ENCODE measurements at regions not wholly inside any gene's neighbourhood (a gene's known extent, or its start where the extent isn't known, plus 50 kb on each side); places are given as distances from the start of the nearest gene placed in this dataset.
"Not testable (repeated sequence)": the region's sequence is repeated elsewhere in the genome, so short reads cannot be mapped to it uniquely, and the experiment has no call there.

DNA sequence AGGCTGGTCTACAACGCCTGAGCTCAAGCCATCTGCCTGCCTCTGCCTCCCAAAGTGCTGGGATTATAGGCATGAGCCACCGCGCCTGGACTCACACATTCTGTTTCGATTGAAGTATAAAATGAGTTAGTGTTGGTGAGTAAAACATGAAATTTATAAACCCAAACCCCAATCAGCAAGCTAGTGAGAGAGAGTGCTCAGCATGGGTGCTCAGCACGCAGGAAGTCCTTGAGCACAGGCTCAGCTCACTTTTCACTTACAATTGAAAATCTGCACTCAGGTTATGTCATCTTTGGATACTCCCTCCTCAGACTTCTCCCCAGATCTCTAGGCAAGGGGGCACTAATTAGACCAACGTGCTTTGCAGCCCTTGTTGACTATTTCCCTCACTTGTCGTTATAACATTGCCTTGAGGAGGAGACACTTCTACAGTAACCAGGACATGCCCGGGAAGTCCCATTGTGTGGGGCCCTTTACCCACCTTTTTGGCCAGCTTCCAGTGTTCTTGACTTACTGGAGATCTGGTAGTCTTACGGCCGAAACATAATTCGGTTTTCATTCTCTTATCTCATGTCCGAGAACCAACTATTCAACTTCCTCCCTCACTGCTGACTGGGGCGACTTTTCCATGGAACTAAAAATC lies 68.5 kb upstream of the AMN1 start:
- TF ChIP-seq, protein P1, sequence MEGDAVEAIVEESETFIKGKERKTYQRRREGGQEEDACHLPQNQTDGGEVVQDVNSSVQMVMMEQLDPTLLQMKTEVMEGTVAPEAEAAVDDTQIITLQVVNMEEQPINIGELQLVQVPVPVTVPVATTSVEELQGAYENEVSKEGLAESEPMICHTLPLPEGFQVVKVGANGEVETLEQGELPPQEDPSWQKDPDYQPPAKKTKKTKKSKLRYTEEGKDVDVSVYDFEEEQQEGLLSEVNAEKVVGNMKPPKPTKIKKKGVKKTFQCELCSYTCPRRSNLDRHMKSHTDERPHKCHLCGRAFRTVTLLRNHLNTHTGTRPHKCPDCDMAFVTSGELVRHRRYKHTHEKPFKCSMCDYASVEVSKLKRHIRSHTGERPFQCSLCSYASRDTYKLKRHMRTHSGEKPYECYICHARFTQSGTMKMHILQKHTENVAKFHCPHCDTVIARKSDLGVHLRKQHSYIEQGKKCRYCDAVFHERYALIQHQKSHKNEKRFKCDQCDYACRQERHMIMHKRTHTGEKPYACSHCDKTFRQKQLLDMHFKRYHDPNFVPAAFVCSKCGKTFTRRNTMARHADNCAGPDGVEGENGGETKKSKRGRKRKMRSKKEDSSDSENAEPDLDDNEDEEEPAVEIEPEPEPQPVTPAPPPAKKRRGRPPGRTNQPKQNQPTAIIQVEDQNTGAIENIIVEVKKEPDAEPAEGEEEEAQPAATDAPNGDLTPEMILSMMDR (IDR thresholded peaks at IDR 0.05; ENCODE audit: control insufficient read depth, extremely low read depth, insufficient read depth) = no peak
- no peak for DNase-seq (ENCODE audit: low read depth)
- no peak overlapping the region for H3K4me3 ChIP-seq (ENCODE audit: low read depth, low read length)

DNA sequence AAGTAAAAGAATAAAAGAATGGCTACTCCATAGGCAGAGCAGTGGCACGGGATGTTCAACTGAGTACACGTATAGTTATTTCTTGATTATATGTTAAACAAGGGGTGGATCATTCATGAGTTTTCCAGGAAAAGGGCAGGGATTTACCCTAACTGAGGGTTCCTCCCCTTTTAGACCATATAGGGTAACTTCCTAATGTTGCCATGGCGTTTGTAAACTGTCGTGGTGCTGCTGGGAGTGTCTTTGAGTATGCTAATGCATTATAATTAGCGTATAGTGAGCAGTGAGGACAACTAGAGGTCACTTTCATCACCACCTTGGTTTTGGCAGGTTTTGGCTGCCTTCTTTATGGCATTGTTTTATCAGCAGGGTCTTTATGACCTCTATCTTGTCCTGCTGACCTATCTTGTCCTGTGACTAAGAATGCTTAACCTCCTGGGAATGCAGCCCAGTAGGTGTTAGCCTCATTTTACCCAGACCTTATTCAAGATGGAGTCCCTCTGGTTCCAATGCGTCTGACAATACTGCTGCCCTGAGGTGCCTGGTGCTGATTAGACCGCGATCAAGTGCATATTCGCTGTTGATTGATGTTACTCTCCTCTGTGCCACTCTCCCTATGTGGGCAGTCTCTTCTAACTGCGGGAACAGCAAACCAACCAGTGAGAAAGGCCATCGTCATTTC lies 67.6 kb upstream of the AMN1 start:
- H3K4me3 ChIP-seq (ENCODE audit: low read depth, low read length) = no peak overlapping the region
- no peak for DNase-seq (ENCODE audit: low read depth)
- TF ChIP-seq, protein P1 (IDR thresholded peaks at IDR 0.05; ENCODE audit: control insufficient read depth, extremely low read depth, insufficient read depth) = no peak

DNA sequence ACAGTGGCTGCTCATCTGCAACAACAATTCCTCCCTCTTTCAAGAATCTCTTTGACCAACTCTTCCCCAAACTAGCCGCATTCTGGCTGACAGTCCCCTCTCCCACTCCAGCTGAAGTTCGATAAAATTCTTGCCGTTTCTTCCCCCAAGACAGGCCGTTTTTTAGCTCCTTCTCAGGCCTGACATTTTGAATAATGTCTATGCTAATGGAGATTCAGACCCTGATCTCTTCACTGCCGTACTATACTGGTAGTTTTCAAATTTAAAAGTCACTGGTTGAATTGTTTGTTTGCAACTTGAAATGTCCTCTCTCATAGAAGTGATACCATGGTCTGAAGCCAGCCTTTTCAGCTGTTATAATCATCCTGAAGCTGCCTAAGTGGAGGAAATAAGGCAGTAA lies 65.9 kb upstream of the AMN1 start:
- TF ChIP-seq, protein P1 (IDR thresholded peaks at IDR 0.05; ENCODE audit: control insufficient read depth, extremely low read depth, insufficient read depth) = no peak
- no peak overlapping the region for H3K4me3 ChIP-seq (ENCODE audit: low read depth, low read length)
- no peak for DNase-seq (ENCODE audit: low read depth)

- not testable (repeated sequence) for DNase-seq (ENCODE audit: low read depth); H3K4me3 ChIP-seq (ENCODE audit: low read depth, low read length)
These were observed 62.4 kb upstream of the AMN1 start for GRCh38 chr12:31791265-31791664.

DNA sequence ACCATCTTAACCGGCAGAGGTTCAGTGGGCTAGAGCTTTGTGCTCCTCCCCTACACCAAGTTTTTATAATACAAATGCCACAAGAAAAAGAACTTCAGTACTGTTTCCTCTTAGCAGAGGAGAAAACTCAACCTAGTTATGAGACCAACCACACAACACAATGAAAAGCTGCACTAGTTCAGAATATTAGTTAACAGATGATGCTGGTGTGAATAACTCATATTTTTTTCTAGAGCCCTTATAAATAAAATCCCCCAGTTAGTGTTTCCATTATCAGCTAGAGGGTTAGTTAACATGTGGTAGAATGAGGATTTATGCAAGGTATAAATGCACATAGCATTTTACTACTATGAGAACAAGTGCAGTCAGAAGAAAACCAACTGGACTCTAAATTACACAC lies 61.9 kb upstream of the AMN1 start:
- no peak for DNase-seq (ENCODE audit: low read depth)
- TF ChIP-seq, protein P1 (IDR thresholded peaks at IDR 0.05; ENCODE audit: control insufficient read depth, extremely low read depth, insufficient read depth) = no peak
- no peak overlapping the region for H3K4me3 ChIP-seq (ENCODE audit: low read depth, low read length)

DNA sequence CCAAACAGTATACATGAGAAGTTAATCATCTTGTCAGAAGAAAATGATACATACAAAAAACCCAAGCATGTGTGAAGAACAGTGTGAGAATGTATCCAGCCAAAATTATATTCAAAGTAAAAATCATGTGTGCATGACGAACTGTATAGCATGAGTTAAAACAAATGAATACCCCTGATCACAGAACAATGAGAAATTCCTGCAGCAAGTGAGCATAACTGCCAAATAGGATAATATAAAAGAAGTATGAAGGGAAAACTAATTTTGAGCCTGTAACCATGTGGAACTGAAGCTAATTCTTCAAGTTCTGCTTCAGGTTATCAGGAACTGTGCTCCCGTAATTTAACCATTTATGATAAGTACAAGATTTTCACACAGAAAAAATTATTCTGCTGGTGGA lies 56.5 kb upstream of the AMN1 start:
- no peak overlapping the region for H3K4me3 ChIP-seq (ENCODE audit: low read depth, low read length)
- no peak for DNase-seq (ENCODE audit: low read depth)
- TF ChIP-seq, protein P1 (IDR thresholded peaks at IDR 0.05; ENCODE audit: control insufficient read depth, extremely low read depth, insufficient read depth) = no peak

DNA sequence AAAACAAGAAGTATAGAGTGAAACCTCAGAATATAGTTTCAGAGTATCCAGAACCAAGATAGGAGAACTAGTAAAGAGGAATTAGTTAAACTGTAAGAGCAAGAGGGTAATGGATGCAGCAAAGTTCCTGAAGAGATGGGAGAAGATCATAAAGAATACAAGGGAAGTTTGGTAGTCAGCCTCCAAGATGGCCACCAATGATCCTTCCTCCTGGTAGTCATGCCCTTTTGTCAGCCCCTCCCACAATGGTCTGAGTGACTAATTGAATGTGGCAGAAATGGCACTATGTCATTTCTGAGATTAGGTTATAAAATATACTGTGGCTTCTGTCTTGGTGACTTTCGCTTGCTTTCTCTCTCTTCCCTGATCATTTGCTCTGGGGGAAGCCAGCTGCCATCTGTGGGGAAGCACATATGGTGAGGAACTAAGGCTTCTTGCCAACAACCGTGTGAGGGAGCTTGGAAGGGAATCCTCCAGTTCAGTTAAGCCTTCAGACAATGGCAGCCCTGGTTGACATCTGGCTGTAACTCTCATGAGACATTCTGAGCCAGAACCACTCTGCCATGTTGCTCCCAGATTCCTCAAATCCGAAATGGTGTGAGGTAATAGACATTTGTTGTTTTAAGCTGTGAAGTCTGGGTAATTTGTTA lies 55.3 kb upstream of the AMN1 start:
- H3K4me3 ChIP-seq (ENCODE audit: low read depth, low read length) = no peak overlapping the region
- TF ChIP-seq, protein P1 (IDR thresholded peaks at IDR 0.05; ENCODE audit: control insufficient read depth, extremely low read depth, insufficient read depth) = no peak
- DNase-seq (ENCODE audit: low read depth) = no peak
